Colonic mucosa (tissue), 4 donors: ENCODE measurements at regions not wholly inside any gene's neighbourhood (a gene's known extent, or its start where the extent isn't known, plus 50 kb on each side); places are given as distances from the start of the nearest gene placed in this dataset.
"Not testable (repeated sequence)": the region's sequence is repeated elsewhere in the genome, so short reads cannot be mapped to it uniquely, and the experiment has no call there.

Experiments used
- DNase-seq: peaks from one replicate; pipeline ENCODE4 v3.0.0-alpha.2; 2020
- H3K27ac ChIP-seq: fragments of 200-600 bp; one replicate; pipeline ENCODE4 v1.8.0; 2021
- H3K27me3 ChIP-seq: fragments of 200-600 bp; one replicate; pipeline ENCODE4 v1.8.0; 2021
- H3K36me3 ChIP-seq: fragments of 200-600 bp; one replicate; pipeline ENCODE4 v1.8.0; 2021
- H3K4me1 ChIP-seq: fragments of 200-600 bp; one replicate; pipeline ENCODE4 v1.8.0; 2021; ENCODE audit warnings: mild to moderate bottlenecking
- H3K4me3 ChIP-seq: fragments of 200-600 bp; one replicate; pipeline ENCODE4 v1.8.0; 2021
- H3K9ac ChIP-seq, 2 donors: one replicate each; pipeline ENCODE4 v1.7.0; 2013; ENCODE audit warnings: control low read depth in 2 of 2, low read depth in 2 of 2, low read length in 2 of 2
- H3K9me3 ChIP-seq: fragments of 200-600 bp; one replicate; pipeline ENCODE4 v1.8.0; 2021
- CTCF ChIP-seq: fragments of 200-600 bp; IDR thresholded peaks from one replicate; pipeline ENCODE4 v1.8.0; 2022; ENCODE audit warnings: antibody characterized with exemption, mild to moderate bottlenecking
- intact Hi-C: fragments of 100-400 bp; cut with DNase I; formaldehyde crosslinking; loops from one replicate; pipeline ENCODE4 v1.14.1; 2022
- donor health status: healthy.
- donor health status: DM: no; HTN: no; CAD: no.
- donor health status: DM: no; HTN: no; CAD: no.

- no peaks in the 10 kb centered on the region for H3K27me3 ChIP-seq
- no peaks in the 10 kb centered on the region for H3K9me3 ChIP-seq
- no peaks in the 10 kb centered on the region for H3K36me3 ChIP-seq
- DNase-seq: no peak
- no peak overlapping the region for H3K27ac ChIP-seq
- TF ChIP-seq CTCF: no peak
- no peaks in the 10 kb centered on the region for H3K4me1 ChIP-seq
- no peak overlapping the region for H3K9ac ChIP-seq
- intact Hi-C loops: no loop called here
- H3K4me3 ChIP-seq: no peak overlapping the region
Measured at GRCh38 chr5:37955748-37956147, 115.9 kb upstream of the GDNF start.

GRCh38 chr5:37954561-37954960 lies 114.7 kb upstream of the GDNF start:
- no peak overlapping the region for H3K9ac ChIP-seq
- TF ChIP-seq CTCF: no peak
- H3K27me3 ChIP-seq: no peaks in the 10 kb centered on the region

GRCh38 chr5:37951946-37952721 lies 112.3 kb upstream of the GDNF start:
- H3K36me3 ChIP-seq: no peaks in the 10 kb centered on the region
- intact Hi-C loops: no loop called here
- no peak for TF ChIP-seq CTCF
- H3K27ac ChIP-seq: no peak overlapping the region
- H3K9me3 ChIP-seq: no peaks in the 10 kb centered on the region
- no peaks in the 10 kb centered on the region for H3K27me3 ChIP-seq
- no peak overlapping the region for H3K4me3 ChIP-seq
- no peak overlapping the region for H3K9ac ChIP-seq
- no peak for DNase-seq
- no peaks in the 10 kb centered on the region for H3K4me1 ChIP-seq

More at GRCh38 chr5:37954561-37954960, 114.7 kb upstream of the GDNF start:
- Histone ChIP-seq H3K4me3 (no peak overlapping the region), H3K9me3 (no peaks in the 10 kb centered on the region), H3K36me3 (no peaks in the 10 kb centered on the region), H3K4me1 (no peaks in the 10 kb centered on the region), H3K27ac (no peak overlapping the region)
- intact Hi-C loops: no loop called here
- DNase-seq: no peak

- H3K27me3 ChIP-seq: no peaks in the 10 kb centered on the region
- no peak for DNase-seq
- no peaks in the 10 kb centered on the region for H3K9me3 ChIP-seq
- no peaks in the 10 kb centered on the region for H3K36me3 ChIP-seq
- H3K27ac ChIP-seq: no peak overlapping the region
- no peak overlapping the region for H3K9ac ChIP-seq
- TF ChIP-seq CTCF: no peak
- no peaks in the 10 kb centered on the region for H3K4me1 ChIP-seq
- intact Hi-C loops: no loop called here
- H3K4me3 ChIP-seq: no peak overlapping the region
Measured at GRCh38 chr5:37950436-37950835, 110.6 kb upstream of the GDNF start.

GRCh38 chr5:37945446-37945845 lies 105.6 kb upstream of the GDNF start:
- no peak overlapping the region for H3K27ac ChIP-seq
- intact Hi-C loops: no loop called here
- H3K9me3 ChIP-seq: no peaks in the 10 kb centered on the region
- H3K4me1 ChIP-seq: no peaks in the 10 kb centered on the region
- no peak for TF ChIP-seq CTCF
- DNase-seq: no peak
- no peaks in the 10 kb centered on the region for H3K36me3 ChIP-seq
- H3K27me3 ChIP-seq: no peaks in the 10 kb centered on the region
- no peak overlapping the region for H3K9ac ChIP-seq
- no peak overlapping the region for H3K4me3 ChIP-seq

GRCh38 chr5:37943136-37943535 lies 103.3 kb upstream of the GDNF start:
- intact Hi-C loops, H3K9ac ChIP-seq, DNase-seq, H3K4me1 ChIP-seq, H3K4me3 ChIP-seq, H3K9me3 ChIP-seq, H3K27ac ChIP-seq, H3K27me3 ChIP-seq, H3K36me3 ChIP-seq: not testable (repeated sequence)
